ENCODE measurements at regions not wholly inside any gene's neighbourhood (a gene's known extent, or its start where the extent isn't known, plus 50 kb on each side); places are given as distances from the start of the nearest gene placed in this dataset.

- H3K4me2 ChIP-seq (ENCODE audit: insufficient read depth, low read length) = no peak overlapping the region
- TF ChIP-seq CTCF (IDR thresholded peaks at IDR 0.05; ENCODE audit: borderline replicate concordance, extremely low read depth, low read length, poor library complexity, severe bottlenecking) = no peak
- no peaks in the 10 kb centered on the region for H4K20me1 ChIP-seq (ENCODE audit: insufficient read depth, low read length)
- H3K27me3 ChIP-seq (ENCODE audit: insufficient read depth, low read length, poor library complexity) = no peaks in the 10 kb centered on the region
- no peaks in the 10 kb centered on the region for H3K4me1 ChIP-seq (ENCODE audit: insufficient read depth, low read length)
- no peak for DNase-seq
- no peaks in the 10 kb centered on the region for H3K79me2 ChIP-seq (ENCODE audit: insufficient read depth, low read length)
- no peaks in the 10 kb centered on the region for H3K9me3 ChIP-seq (ENCODE audit: insufficient read depth, low read length, severe bottlenecking)
- ATAC-seq (ENCODE audit: insufficient read depth, low read depth) = no peak
- H3K27ac ChIP-seq (ENCODE audit: low read length) = no peak overlapping the region
- no peak overlapping the region for H2AFZ ChIP-seq (ENCODE audit: low read depth, low read length)
- H3K36me3 ChIP-seq (ENCODE audit: insufficient read depth, low read length) = no peaks in the 10 kb centered on the region
- H3K9ac ChIP-seq (ENCODE audit: low read depth, low read length) = no peak overlapping the region
- H3K4me3 ChIP-seq (ENCODE audit: low read depth in 1 of 2, low read length in 2 of 2) = no peak overlapping the region
Measured at GRCh38 chrX:46144566-46144965, 400.7 kb downstream of the ZNF674 start.

- Histone ChIP-seq H3K9ac (ENCODE audit: low read depth, low read length) (no peak overlapping the region), H4K20me1 (ENCODE audit: insufficient read depth, low read length) (no peaks in the 10 kb centered on the region), H3K27ac (ENCODE audit: low read length) (no peak overlapping the region), H3K4me3 (ENCODE audit: low read depth in 1 of 2, low read length in 2 of 2) (no peak overlapping the region), H3K4me1 (ENCODE audit: insufficient read depth, low read length) (no peaks in the 10 kb centered on the region), H3K4me2 (ENCODE audit: insufficient read depth, low read length) (no peak overlapping the region), H2AFZ (ENCODE audit: low read depth, low read length) (no peak overlapping the region), H3K36me3 (ENCODE audit: insufficient read depth, low read length) (no peaks in the 10 kb centered on the region), H3K9me3 (ENCODE audit: insufficient read depth, low read length, severe bottlenecking) (no peaks in the 10 kb centered on the region), H3K79me2 (ENCODE audit: insufficient read depth, low read length) (no peaks in the 10 kb centered on the region), H3K27me3 (ENCODE audit: insufficient read depth, low read length, poor library complexity) (no peaks in the 10 kb centered on the region)
- ATAC-seq (ENCODE audit: insufficient read depth, low read depth) = no peak
- no peak for DNase-seq
- TF ChIP-seq EZH2 (IDR thresholded peaks at IDR 0.05; ENCODE audit: borderline replicate concordance, low read depth, low read length, severe bottlenecking) (no peak), CTCF (IDR thresholded peaks at IDR 0.05; ENCODE audit: borderline replicate concordance, extremely low read depth, low read length, poor library complexity, severe bottlenecking) (no peak)
Measured at GRCh38 chrX:46140272-46140671, 404.9 kb downstream of the ZNF674 start.

- no peak for DNase-seq
- H3K9ac ChIP-seq (ENCODE audit: low read depth, low read length) = no peak overlapping the region
Measured at GRCh38 chrX:46130247-46130646, 415.0 kb downstream of the ZNF674 start.

More at GRCh38 chrX:46130247-46130646, 415.0 kb downstream of the ZNF674 start:
- Histone ChIP-seq H3K4me2 (ENCODE audit: insufficient read depth, low read length) (no peak overlapping the region), H3K36me3 (ENCODE audit: insufficient read depth, low read length) (no peaks in the 10 kb centered on the region), H3K4me1 (ENCODE audit: insufficient read depth, low read length) (peaks cover 7% of the 10 kb centered on the region), H3K27me3 (ENCODE audit: insufficient read depth, low read length, poor library complexity) (no peaks in the 10 kb centered on the region), H4K20me1 (ENCODE audit: insufficient read depth, low read length) (no peaks in the 10 kb centered on the region), H3K4me3 (ENCODE audit: low read depth in 1 of 2, low read length in 2 of 2) (no peak overlapping the region), H2AFZ (ENCODE audit: low read depth, low read length) (no peak overlapping the region), H3K79me2 (ENCODE audit: insufficient read depth, low read length) (no peaks in the 10 kb centered on the region), H3K27ac (ENCODE audit: low read length) (no peak overlapping the region), H3K9me3 (ENCODE audit: insufficient read depth, low read length, severe bottlenecking) (no peaks in the 10 kb centered on the region)
- TF ChIP-seq CTCF (IDR thresholded peaks at IDR 0.05; ENCODE audit: borderline replicate concordance, extremely low read depth, low read length, poor library complexity, severe bottlenecking) (no peak), EZH2 (IDR thresholded peaks at IDR 0.05; ENCODE audit: borderline replicate concordance, low read depth, low read length, severe bottlenecking) (no peak)
- no peak for ATAC-seq (ENCODE audit: insufficient read depth, low read depth)
